HL-60 (cell line): ENCODE measurements at regions not wholly inside any gene's neighbourhood (a gene's known extent, or its start where the extent isn't known, plus 50 kb on each side); places are given as distances from the start of the nearest gene placed in this dataset.

Experiments used
- DNase-seq, 2 experiments: peaks; one replicate each; pipeline ENCODE4 v3.0.0-alpha.2; 2010 to 2020; ENCODE audit warnings: low read depth in 1 of 2, low spot score in 1 of 2
- H3K27ac ChIP-seq: fragments of 250-450 bp; sonication (Bioruptor Pico); replicated peaks from 2 replicates; pipeline ENCODE4 v1.5.1; 2020; ENCODE audit warnings: mild to moderate bottlenecking, moderate library complexity
- H3K27me3 ChIP-seq: fragments of 250-450 bp; sonication (Bioruptor Pico); 2 replicates; pipeline ENCODE4 v1.5.1; 2021; ENCODE audit warnings: mild to moderate bottlenecking, moderate library complexity; ENCODE audit not compliant: insufficient read depth, poor library complexity, severe bottlenecking
- H3K4me3 ChIP-seq: replicated peaks from 2 replicates; pipeline ENCODE4 v1.5.1; 2011; ENCODE audit warnings: mild to moderate bottlenecking, control low read depth, low read length; ENCODE audit not compliant: insufficient read depth
- CTCF ChIP-seq: IDR thresholded peaks from one replicate; pipeline ENCODE4 v1.5.1; 2011; ENCODE audit warnings: low read length, control low read depth, inconsistent platforms; ENCODE audit not compliant: insufficient read depth
- GABPA ChIP-seq: IDR thresholded peaks from 2 replicates; pipeline ENCODE4 v1.6.1; 2012; ENCODE audit warnings: low read depth
- POLR2AphosphoS5 ChIP-seq: IDR thresholded peaks from 2 replicates; pipeline ENCODE4 v1.6.1; 2012; ENCODE audit warnings: low read depth
- REST ChIP-seq: IDR thresholded peaks from 2 replicates; pipeline ENCODE4 v1.6.1; 2012; ENCODE audit warnings: low read depth; ENCODE audit not compliant: insufficient replicate concordance
- SPI1 ChIP-seq: IDR thresholded peaks from 2 replicates; pipeline ENCODE4 v1.6.1; 2012; ENCODE audit warnings: low read depth, mild to moderate bottlenecking, borderline replicate concordance

DNA sequence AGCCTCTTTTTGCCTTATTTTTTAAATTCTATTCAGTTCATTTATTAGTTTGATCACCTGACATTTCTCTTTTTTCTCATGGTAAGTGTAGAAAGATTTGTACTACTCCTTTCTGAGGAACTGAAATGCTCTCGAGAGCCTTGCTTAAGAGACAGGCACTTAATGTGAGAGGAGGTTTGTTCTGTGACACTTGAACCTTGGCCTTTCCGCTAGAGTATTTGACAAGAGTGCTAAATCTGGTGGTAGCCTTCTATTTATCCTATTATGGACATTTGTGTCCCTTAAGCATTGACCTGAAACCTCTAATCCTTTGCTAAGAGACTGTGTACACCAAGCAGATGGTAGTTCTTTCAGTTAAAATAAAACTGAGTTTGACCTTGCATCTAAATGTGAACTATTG, 805.0 kb upstream of the PTPRD start:
- no peak for DNase-seq

GRCh38 chr9:11431490-11431889, 818.7 kb upstream of the PTPRD start:
- H3K4me3 ChIP-seq, result no peak overlapping the region
- DNase-seq, result no peak
- no peaks in the 10 kb centered on the region for H3K27me3 ChIP-seq
- no peak overlapping the region for H3K27ac ChIP-seq
- TF ChIP-seq CTCF, result no peak
- TF ChIP-seq POLR2AphosphoS5, result no peak
- TF ChIP-seq REST, result no peak
- TF ChIP-seq SPI1, result no peak
- no peak for TF ChIP-seq GABPA

More for the DNA sequence above, 805.0 kb upstream of the PTPRD start:
- TF ChIP-seq REST, result no peak
- TF ChIP-seq CTCF, result no peak
- no peak for TF ChIP-seq SPI1
- no peak for TF ChIP-seq GABPA
- no peak for TF ChIP-seq POLR2AphosphoS5
- Histone ChIP-seq H3K4me3 (no peak overlapping the region), H3K27ac (no peak overlapping the region), H3K27me3 (no peaks in the 10 kb centered on the region)

- TF ChIP-seq POLR2AphosphoS5 (no peak), SPI1 (no peak), REST (no peak), CTCF (no peak), GABPA (no peak)
- Histone ChIP-seq H3K4me3 (no peak overlapping the region), H3K27ac (no peak overlapping the region), H3K27me3 (no peaks in the 10 kb centered on the region)
- DNase-seq, result no peak
Measured at GRCh38 chr9:11432361-11432760, 819.6 kb upstream of the PTPRD start.
